Heart right ventricle (tissue), 16 donors: ENCODE measurements at regions not wholly inside any gene's neighbourhood (a gene's known extent, or its start where the extent isn't known, plus 50 kb on each side); places are given as distances from the start of the nearest gene placed in this dataset.

Experiments
- ATAC-seq, 8 donors: fragments of 200-7000 bp; cut with Tn5 transposase; one replicate each; pipeline ENCODE4 v1.9.1; 2020; ENCODE audit warnings: mild to moderate bottlenecking in 8 of 8, moderate library complexity in 8 of 8, moderate number of reproducible peaks in 1 of 8
- DNase-seq, 2 donors: peaks; one replicate each; pipeline ENCODE4 v3.0.0-alpha.2; 2020
- H3K27ac ChIP-seq, 10 donors: fragments of 200-600 bp; sonication (generic) in 2 of 10; one replicate each; pipeline versions ENCODE4 v1.5.0 to v1.8.0; 2020 to 2022; ENCODE audit warnings: mild to moderate bottlenecking in 3 of 10
- H3K27me3 ChIP-seq, 7 donors: fragments of 200-600 bp; one replicate each; pipeline ENCODE4 v1.8.0; 2021 to 2022; ENCODE audit warnings: mild to moderate bottlenecking in 2 of 7
- H3K36me3 ChIP-seq, 9 donors: fragments of 200-600 bp; sonication (generic) in 1 of 9; one replicate each; pipeline versions ENCODE4 v1.5.0 to v1.8.0; 2020 to 2022; ENCODE audit warnings: mild to moderate bottlenecking in 2 of 9
- H3K4me1 ChIP-seq, 9 donors: fragments of 200-600 bp; sonication (generic) in 1 of 9; one replicate each; pipeline versions ENCODE4 v1.5.0 to v1.8.0; 2020 to 2022; ENCODE audit warnings: mild to moderate bottlenecking in 4 of 9
- H3K4me3 ChIP-seq, 10 donors: fragments of 200-600 bp; sonication (generic) in 2 of 10; one replicate each; pipeline versions ENCODE4 v1.5.0 to v1.8.0; 2020 to 2022; ENCODE audit warnings: mild to moderate bottlenecking in 7 of 10, moderate library complexity in 2 of 10
- H3K9me3 ChIP-seq, 11 donors: fragments of 200-600 bp in 10 of 11; sonication (generic) in 2 of 11; one replicate each; pipeline versions ENCODE4 v1.5.0 to v1.8.0; 2013 to 2022; ENCODE audit warnings: mild to moderate bottlenecking in 2 of 11, control low read depth in 1 of 11, moderate library complexity in 1 of 11
- CTCF ChIP-seq, 9 donors: fragments of 200-600 bp; sonication (generic) in 2 of 9; IDR thresholded peaks; one replicate each; pipeline versions ENCODE4 v1.5.0 to v1.8.0; 2021 to 2022; ENCODE audit warnings: antibody characterized with exemption in 9 of 9, mild to moderate bottlenecking in 5 of 9, moderate library complexity in 1 of 9
- WGBS, 2 donors: extraction: QIAGEN DNeasy Blood & Tissue Kit; methylation state at CpG; one replicate each; pipeline ENCODE4 v1.1.7; 2013; ENCODE audit warnings: inconsistent platforms in 1 of 2; 5-methylcytosine and 5-hydroxymethylcytosine counted together
- intact Hi-C, 10 donors: fragments of 100-400 bp; cut with DNase I; formaldehyde crosslinking; loops; one replicate each; pipeline versions ENCODE4 v1.11.1 to v1.14.2; 2022
- donor health status: Arrhythmogenic right ventricular cardiomyopathy.
- donor health status: ischemic (EF 13 %, LVEDD 7.1; RV severe dilation, severe dysfunction).
- donor health status: healthy with polysubstance abuse.
- donor health status: DM: no; HTN: yes; CAD: no.
- donor health status: DM: no; HTN: no; CAD: no.
- donor health status: ischemic (EF 25% LVEDD 6.9; RV normal size, moderate dysfunction).
- donor health status: ischemic (EF 25% LVEDD 5.7; RV mildly dilated, moderate dysfunction).
- donor health status: healthy.
- donor health status: DM: yes; HTN: yes; CAD: no.
- donor health status: Ischemic cardiomyopathy.
- donor health status: ischemic (EF 35%, LVEDD 5.7; RV mildly dilated, moderate dysfunction).
- donor health status: nonischemic (EF 11% LVEDD 7.7; RV severe dilation, severe dysfunction).
- donor health status: DM: yes; HTN: yes; CAD: no.
- donor health status: PGD.
- donor health status: ischemic (EF 29% LVEDD 5.4; RV normal size, mild dysfunction).
- donor health status: nonischemic (EF 23%, LVEDD 6.1; RV moderate dilation, normal function).

GRCh38 chr12:86837246-86837645, 581.1 kb upstream of the MGAT4C start:
- no peaks in the 10 kb centered on the region for H3K9me3 ChIP-seq
- ATAC-seq (no peak), DNase-seq (no peak)
- no peak overlapping the region for H3K4me3 ChIP-seq
- intact Hi-C loops, result no loop called here
- WGBS, 2 donors, result 39 to 54% methylated on average over 1 of the region's 1 CpG
- H3K4me1 ChIP-seq, result no peaks in the 10 kb centered on the region
- H3K27ac ChIP-seq, result no peak overlapping the region
- H3K36me3 ChIP-seq, result no peaks in the 10 kb centered on the region
- no peak for TF ChIP-seq CTCF (IDR thresholded peaks at IDR 0.05)
- no peaks in the 10 kb centered on the region for H3K27me3 ChIP-seq

- DNase-seq (no peak), ATAC-seq (no peak)
- Histone ChIP-seq H3K27me3 (no peaks in the 10 kb centered on the region), H3K4me1 (no peaks in the 10 kb centered on the region), H3K9me3 (peaks cover 0 to 3% (median 0%) of the 10 kb centered on the region in 11 donors), H3K36me3 (no peaks in the 10 kb centered on the region), H3K27ac (no peak overlapping the region), H3K4me3 (no peak overlapping the region)
- intact Hi-C loops, result no loop called here
- no peak for TF ChIP-seq CTCF (IDR thresholded peaks at IDR 0.05)
- WGBS, 2 donors, result 96% methylated on average over 1 of the region's 1 CpG
These were observed 578.0 kb upstream of the MGAT4C start for GRCh38 chr12:86834217-86834616.

- intact Hi-C loops, result no loop called here
- ATAC-seq (no peak), DNase-seq (no peak)
- H3K4me3 ChIP-seq, result no peak overlapping the region
- H3K27me3 ChIP-seq, result no peaks in the 10 kb centered on the region
- no peaks in the 10 kb centered on the region for H3K36me3 ChIP-seq
- TF ChIP-seq CTCF (IDR thresholded peaks at IDR 0.05), result no peak
- H3K27ac ChIP-seq, result no peak overlapping the region
- peaks cover 0 to 3% (median 0%) of the 10 kb centered on the region in 11 donors for H3K9me3 ChIP-seq
- no peaks in the 10 kb centered on the region for H3K4me1 ChIP-seq
- 83% methylated on average over 2 of the region's 2 CpGs for WGBS, 2 donors
These were observed 571.2 kb upstream of the MGAT4C start for GRCh38 chr12:86827409-86827808.

GRCh38 chr12:86826051-86826450, 569.9 kb upstream of the MGAT4C start:
- WGBS, 2 donors, result 77 to 87% methylated on average over 2 of the region's 2 CpGs
- Histone ChIP-seq H3K4me1 (no peaks in the 10 kb centered on the region), H3K9me3 (peaks cover 0 to 3% (median 0%) of the 10 kb centered on the region in 11 donors), H3K27me3 (no peaks in the 10 kb centered on the region), H3K27ac (no peak overlapping the region), H3K4me3 (no peak overlapping the region), H3K36me3 (no peaks in the 10 kb centered on the region)
- DNase-seq (no peak), ATAC-seq (no peak)
- TF ChIP-seq CTCF (IDR thresholded peaks at IDR 0.05), result no peak
- intact Hi-C loops, result no loop called here

- ATAC-seq, result no peak
- H3K36me3 ChIP-seq, result no peaks in the 10 kb centered on the region
- 83 to 87% methylated on average over 1 of the region's 1 CpG for WGBS, 2 donors
These were observed 545.2 kb upstream of the MGAT4C start for GRCh38 chr12:86801439-86801838.

More at GRCh38 chr12:86801439-86801838, 545.2 kb upstream of the MGAT4C start:
- TF ChIP-seq CTCF (IDR thresholded peaks at IDR 0.05), result no peak
- intact Hi-C loops, result no loop called here
- DNase-seq, result no peak
- Histone ChIP-seq H3K27me3 (no peaks in the 10 kb centered on the region), H3K9me3 (peaks cover 0 to 10% (median 0%) of the 10 kb centered on the region in 11 donors), H3K4me3 (no peak overlapping the region), H3K27ac (no peak overlapping the region), H3K4me1 (no peaks in the 10 kb centered on the region)
